ENCODE measurements at regions not wholly inside any gene's neighbourhood (a gene's known extent, or its start where the extent isn't known, plus 50 kb on each side); places are given as distances from the start of the nearest gene placed in this dataset.

GRCh38 chr1:181155339-181155738, 66.8 kb downstream of the IER5 start:
- Histone ChIP-seq H3K9ac (ENCODE audit: low read length) (no peak overlapping the region), H3K9me3 (replicated peaks; ENCODE audit: insufficient read depth, low read length) (no peaks in the 10 kb centered on the region), H3F3A (ENCODE audit: insufficient read depth, low read length) (peaks cover 31% of the 10 kb centered on the region), H2AFZ (ENCODE audit: low read length) (no peak overlapping the region), H3K79me2 (ENCODE audit: low read length) (no peaks in the 10 kb centered on the region), H3K27me3 (replicated peaks; ENCODE audit: insufficient read depth, low read length) (no peaks in the 10 kb centered on the region), H3K4me3 (ENCODE audit: low read length) (no peak overlapping the region), H3K36me3 (replicated peaks; ENCODE audit: insufficient read depth, low read length) (no peaks in the 10 kb centered on the region), H3K4me2 (ENCODE audit: low read depth, low read length) (no peak overlapping the region), H3K9me2 (replicated peaks; ENCODE audit: insufficient read depth, low read length) (no peaks in the 10 kb centered on the region), H3K4me1 (ENCODE audit: low read length) (peaks cover 53% of the 10 kb centered on the region), H4K20me1 (ENCODE audit: insufficient read depth, low read length) (no peaks in the 10 kb centered on the region), H3K27ac (ENCODE audit: low read length) (no peak overlapping the region)
- TF ChIP-seq CTCF (IDR thresholded peaks at IDR 0.05; ENCODE audit: low read length) = no peak
- no peak for TF ChIP-seq EZH2 (optimal IDR thresholded peaks at IDR 0.05; ENCODE audit: low read depth, low read length)
- TF ChIP-seq EZH2phosphoT487 (IDR thresholded peaks at IDR 0.05; ENCODE audit: low read length) = no peak
- DNase-seq = no peak

GRCh38 chr1:181159451-181160140, 71.1 kb downstream of the IER5 start:
- Histone ChIP-seq H3K36me3 (replicated peaks; ENCODE audit: insufficient read depth, low read length) (no peaks in the 10 kb centered on the region), H3K9ac (ENCODE audit: low read length) (no peak overlapping the region), H3F3A (ENCODE audit: insufficient read depth, low read length) (peaks cover 15% of the 10 kb centered on the region), H2AFZ (ENCODE audit: low read length) (no peak overlapping the region), H3K79me2 (ENCODE audit: low read length) (no peaks in the 10 kb centered on the region), H3K9me3 (replicated peaks; ENCODE audit: insufficient read depth, low read length) (no peaks in the 10 kb centered on the region), H4K20me1 (ENCODE audit: insufficient read depth, low read length) (no peaks in the 10 kb centered on the region), H3K27me3 (replicated peaks; ENCODE audit: insufficient read depth, low read length) (no peaks in the 10 kb centered on the region), H3K4me3 (ENCODE audit: low read length) (no peak overlapping the region), H3K4me2 (ENCODE audit: low read depth, low read length) (peak overlapping the region; percentile 25; the same call in 1 of the 2 replicates), H3K27ac (ENCODE audit: low read length) (peak overlapping the region; percentile 16; the same call in 1 of the 2 replicates), H3K4me1 (ENCODE audit: low read length) (peaks cover 32% of the 10 kb centered on the region), H3K9me2 (replicated peaks; ENCODE audit: insufficient read depth, low read length) (no peaks in the 10 kb centered on the region)
- DNase-seq = peak; percentile 83
- no peak for TF ChIP-seq CTCF (IDR thresholded peaks at IDR 0.05; ENCODE audit: low read length)
- no peak for TF ChIP-seq EZH2 (optimal IDR thresholded peaks at IDR 0.05; ENCODE audit: low read depth, low read length)
- no peak for TF ChIP-seq EZH2phosphoT487 (IDR thresholded peaks at IDR 0.05; ENCODE audit: low read length)

GRCh38 chr1:181160322-181160721, 71.8 kb downstream of the IER5 start:
- H2AFZ ChIP-seq (ENCODE audit: low read length) = no peak overlapping the region
- no peak overlapping the region for H3K4me3 ChIP-seq (ENCODE audit: low read length)
- H3F3A ChIP-seq (ENCODE audit: insufficient read depth, low read length) = peaks cover 15% of the 10 kb centered on the region
- no peaks in the 10 kb centered on the region for H3K9me2 ChIP-seq (replicated peaks; ENCODE audit: insufficient read depth, low read length)
- no peak overlapping the region for H3K9ac ChIP-seq (ENCODE audit: low read length)
- no peak overlapping the region for H3K4me2 ChIP-seq (ENCODE audit: low read depth, low read length)
- H3K27ac ChIP-seq (ENCODE audit: low read length) = no peak overlapping the region
- no peak for DNase-seq
- TF ChIP-seq EZH2phosphoT487 (IDR thresholded peaks at IDR 0.05; ENCODE audit: low read length) (no peak), EZH2 (optimal IDR thresholded peaks at IDR 0.05; ENCODE audit: low read depth, low read length) (no peak), CTCF (IDR thresholded peaks at IDR 0.05; ENCODE audit: low read length) (no peak)
- peaks cover 32% of the 10 kb centered on the region for H3K4me1 ChIP-seq (ENCODE audit: low read length)
- no peaks in the 10 kb centered on the region for H4K20me1 ChIP-seq (ENCODE audit: insufficient read depth, low read length)
- H3K36me3 ChIP-seq (replicated peaks; ENCODE audit: insufficient read depth, low read length) = no peaks in the 10 kb centered on the region
- H3K27me3 ChIP-seq (replicated peaks; ENCODE audit: insufficient read depth, low read length) = no peaks in the 10 kb centered on the region
- no peaks in the 10 kb centered on the region for H3K79me2 ChIP-seq (ENCODE audit: low read length)
- H3K9me3 ChIP-seq (replicated peaks; ENCODE audit: insufficient read depth, low read length) = no peaks in the 10 kb centered on the region

Data from MM.1S (cell line).